B cell (primary cell): ENCODE measurements at regions not wholly inside any gene's neighbourhood (a gene's known extent, or its start where the extent isn't known, plus 50 kb on each side); places are given as distances from the start of the nearest gene placed in this dataset.

Experiments
- ATAC-seq: fragments of 200-7000 bp; cut with Tn5 transposase; one replicate; pipeline ENCODE4 v1.10.0; 2021; ENCODE audit warnings: low read depth, mild to moderate bottlenecking, moderate number of reproducible peaks, moderate library complexity
- CTCF ChIA-PET: fragments of 350-600 bp; sonication (Branson Sonifier 250); formaldehyde crosslinking; loops from one replicate; lab custom pipeline; 2021; ENCODE audit warnings: antibody characterized with exemption, inconsistent platforms; lab: Charles Lee
- POLR2A ChIA-PET: fragments of 350-600 bp; sonication (Branson Sonifier 250); formaldehyde crosslinking; loops from one replicate; lab custom pipeline; 2021; ENCODE audit warnings: antibody characterized with exemption; lab: Charles Lee
- DNase-seq: peaks from one replicate; pipeline ENCODE4 v3.0.0; 2013
- H2AFZ ChIP-seq: 2 replicates; pipeline ENCODE4 v1.6.1; 2012; ENCODE audit warnings: mild to moderate bottlenecking, low read depth, low read length; ENCODE audit not compliant: insufficient read depth, poor library complexity, severe bottlenecking
- H3K27ac ChIP-seq, 2 donors: 1 replicate in 1 of 2; 2 replicates in 1 of 2; pipeline ENCODE4 v1.5.1; 2012 to 2013; ENCODE audit warnings: low read length in 2 of 2, mild to moderate bottlenecking in 2 of 2, moderate library complexity in 1 of 2
- H3K27me3 ChIP-seq, 4 experiments: fragments of 200-600 bp in 1 of 4; sonication (generic) in 1 of 4; replicated peaks in 1 of 4; 1 replicate in 2 of 4; 2 replicates in 2 of 4; pipeline versions ENCODE4 v1.6.1 to v1.7.0; 2013 to 2016; ENCODE audit warnings: low read length in 3 of 4, mild to moderate bottlenecking in 2 of 4, mixed read lengths in 1 of 4, moderate library complexity in 1 of 4; ENCODE audit not compliant: insufficient read depth in 4 of 4, control insufficient read depth in 3 of 4; ENCODE audit errors: control extremely low read depth in 1 of 4
- H3K36me3 ChIP-seq, 2 experiments: replicated peaks in 1 of 2; 1 replicate in 1 of 2; 2 replicates in 1 of 2; pipeline versions ENCODE4 v1.6.1 to v1.7.1; 2013; ENCODE audit warnings: low read length in 1 of 2; ENCODE audit not compliant: insufficient read depth in 2 of 2, control insufficient read depth in 1 of 2; ENCODE audit errors: control extremely low read depth in 1 of 2, extremely low read depth in 1 of 2
- H3K4me1 ChIP-seq, 2 donors: fragments of 200-600 bp in 1 of 2; sonication (generic) in 1 of 2; 1 replicate in 1 of 2; 2 replicates in 1 of 2; pipeline versions ENCODE4 v1.5.1 to v1.6.1; 2013 to 2017; ENCODE audit warnings: low read length in 2 of 2; ENCODE audit not compliant: control insufficient read depth in 2 of 2, insufficient read depth in 2 of 2
- H3K4me2 ChIP-seq: replicated peaks from 2 replicates; pipeline ENCODE3; 2012; ENCODE audit warnings: mild to moderate bottlenecking, low read depth, low read length; ENCODE audit not compliant: poor library complexity, severe bottlenecking
- H3K4me3 ChIP-seq, 5 experiments: fragments of 200-600 bp in 1 of 5; sonication (generic) in 1 of 5; 1 replicate in 3 of 5; 2 replicates in 2 of 5; pipeline versions ENCODE4 v1.5.1 to v1.7.0; 2011 to 2016; ENCODE audit warnings: low read length in 4 of 5, mild to moderate bottlenecking in 4 of 5, low read depth in 2 of 5, control low read depth in 1 of 5, moderate library complexity in 1 of 5; ENCODE audit not compliant: insufficient read depth in 1 of 5; ENCODE audit errors: control extremely low read depth in 1 of 5, extremely low read depth in 1 of 5
- H3K79me2 ChIP-seq: fragments of 200-600 bp; sonication (generic); one replicate; pipeline ENCODE4 v1.6.0; 2016; ENCODE audit warnings: low read length; ENCODE audit not compliant: control insufficient read depth, insufficient read depth
- H3K9ac ChIP-seq: fragments of 200-600 bp; sonication (generic); 2 replicates; pipeline ENCODE4 v1.6.1; 2017; ENCODE audit warnings: mild to moderate bottlenecking, low read length, moderate library complexity
- H3K9me3 ChIP-seq, 3 donors: one replicate each; pipeline versions ENCODE4 v1.6.1 to v1.7.1; 2013; ENCODE audit warnings: low read length in 2 of 3; ENCODE audit not compliant: control insufficient read depth in 2 of 3, insufficient read depth in 1 of 3; ENCODE audit errors: control extremely low read depth in 1 of 3
- H4K20me1 ChIP-seq: 2 replicates; pipeline ENCODE4 v1.6.0; 2012; ENCODE audit warnings: mild to moderate bottlenecking, low read length; ENCODE audit not compliant: insufficient read depth, control insufficient read depth, poor library complexity, severe bottlenecking
- H3K27ac Mint-ChIP-seq: one replicate; pipeline ENCODE4 v1.8.0; 2021; ENCODE audit warnings: mixed read lengths
- H3K27me3 Mint-ChIP-seq: one replicate; pipeline ENCODE4 v1.8.0; 2021; ENCODE audit warnings: mixed read lengths
- H3K4me1 Mint-ChIP-seq: one replicate; pipeline ENCODE4 v1.8.0; 2021; ENCODE audit warnings: mixed read lengths
- H3K4me3 Mint-ChIP-seq: one replicate; pipeline ENCODE4 v1.8.0; 2021; ENCODE audit warnings: mixed read lengths
- H3K9me3 Mint-ChIP-seq: one replicate; pipeline ENCODE4 v1.8.0; 2022; ENCODE audit warnings: mixed read lengths; ENCODE audit not compliant: insufficient read depth
- CTCF ChIP-seq: fragments of 200-600 bp; IDR thresholded peaks from one replicate; pipeline ENCODE4 v1.8.0; 2022; ENCODE audit warnings: antibody characterized with exemption, mild to moderate bottlenecking
- EZH2 ChIP-seq: IDR thresholded peaks from 2 replicates; pipeline ENCODE4 v1.6.1; 2012; ENCODE audit warnings: borderline replicate concordance, low read depth, mild to moderate bottlenecking, moderate library complexity, low read length; ENCODE audit not compliant: insufficient read depth, poor library complexity, severe bottlenecking
- WGBS: methylation state at CpG from one replicate; pipeline ENCODE4 v1.1.5; 2013; ENCODE audit warnings: missing lambda C conversion rate; ENCODE audit not compliant: insufficient coverage; 5-methylcytosine and 5-hydroxymethylcytosine counted together
- intact Hi-C: fragments of 100-400 bp; cut with micrococcal nuclease; formaldehyde crosslinking; loops from one replicate; pipeline ENCODE4 v1.10.0; 2022

GRCh38 chr16:73529303-73530012, 481.5 kb upstream of the ZFHX3 start:
- no peaks in the 10 kb centered on the region for H3K9me3 Mint-ChIP-seq
- no peak overlapping the region for H3K27ac ChIP-seq
- 82% methylated on average over 8 of the region's 11 CpGs for WGBS
- intact Hi-C loops: no loop called here
- H3K4me1 Mint-ChIP-seq: no peaks in the 10 kb centered on the region
- H3K27ac Mint-ChIP-seq: no peak overlapping the region
- H3K4me1 ChIP-seq: no peaks in the 10 kb centered on the region
- ChIA-PET POLR2A (no interaction called here), CTCF (no interaction called here)
- no peak overlapping the region for H3K4me3 Mint-ChIP-seq
- no peak overlapping the region for H3K4me2 ChIP-seq
- TF ChIP-seq EZH2 (no peak), CTCF (no peak)
- no peak overlapping the region for H3K4me3 ChIP-seq
- no peaks in the 10 kb centered on the region for H3K36me3 ChIP-seq
- peaks cover 0 to 2% (median 0%) of the 10 kb centered on the region in 3 donors for H3K9me3 ChIP-seq
- H3K9ac ChIP-seq: no peak overlapping the region
- DNase-seq: no peak
- H3K27me3 Mint-ChIP-seq: no peaks in the 10 kb centered on the region
- no peaks in the 10 kb centered on the region for H3K79me2 ChIP-seq
- no peak overlapping the region for H2AFZ ChIP-seq
- H4K20me1 ChIP-seq: no peaks in the 10 kb centered on the region
- H3K27me3 ChIP-seq: peaks cover 0 to under 1% (median 0%) of the 10 kb centered on the region in 4 experiments
- ATAC-seq: no peak

GRCh38 chr16:73527187-73527586, 479.3 kb upstream of the ZFHX3 start:
- 91% methylated on average over 3 of the region's 4 CpGs for WGBS
- Mint-ChIP-seq H3K4me3 (no peak overlapping the region), H3K27me3 (no peaks in the 10 kb centered on the region), H3K9me3 (no peaks in the 10 kb centered on the region), H3K27ac (no peak overlapping the region), H3K4me1 (no peaks in the 10 kb centered on the region)
- ChIA-PET POLR2A (no interaction called here), CTCF (no interaction called here)
- Histone ChIP-seq H4K20me1 (no peaks in the 10 kb centered on the region), H3K9ac (no peak overlapping the region), H2AFZ (no peak overlapping the region), H3K79me2 (no peaks in the 10 kb centered on the region), H3K9me3 (peaks cover 0 to 2% (median 0%) of the 10 kb centered on the region in 3 donors), H3K27ac (no peak overlapping the region), H3K4me3 (no peak overlapping the region), H3K36me3 (no peaks in the 10 kb centered on the region), H3K4me2 (no peak overlapping the region), H3K27me3 (peaks cover 0 to 3% (median 0%) of the 10 kb centered on the region in 4 experiments), H3K4me1 (no peaks in the 10 kb centered on the region)
- intact Hi-C loops: no loop called here
- no peak for DNase-seq
- no peak for ATAC-seq
- TF ChIP-seq CTCF (no peak), EZH2 (no peak)
